DOHH2 (cell line): ENCODE measurements at regions not wholly inside any gene's neighbourhood (a gene's known extent, or its start where the extent isn't known, plus 50 kb on each side); places are given as distances from the start of the nearest gene placed in this dataset.

Experiments
- H3F3A ChIP-seq: fragments of 200-600 bp; sonication (generic), shearing (Covaris generic); 2 replicates; pipeline ENCODE4 v1.6.0; 2016; ENCODE audit warnings: antibody characterized with exemption, mild to moderate bottlenecking; ENCODE audit not compliant: control insufficient read depth, insufficient read depth
- H3K27ac ChIP-seq: fragments of 200-600 bp; sonication (generic); 2 replicates; pipeline ENCODE4 v1.5.1; 2014; ENCODE audit warnings: low read depth, mild to moderate bottlenecking, low read length, moderate library complexity
- H3K27me3 ChIP-seq: fragments of 200-600 bp; sonication (generic); 2 replicates; pipeline ENCODE4 v1.6.1; 2014; ENCODE audit warnings: mild to moderate bottlenecking, low read length, mixed read lengths; ENCODE audit not compliant: control insufficient read depth
- H3K36me3 ChIP-seq: fragments of 200-600 bp; sonication (generic); 2 replicates; pipeline ENCODE4 v1.6.1; 2014; ENCODE audit warnings: mild to moderate bottlenecking, low read length, moderate library complexity, mixed read lengths; ENCODE audit not compliant: control insufficient read depth
- H3K4me1 ChIP-seq: fragments of 200-600 bp; sonication (generic); 2 replicates; pipeline ENCODE4 v1.6.1; 2014; ENCODE audit warnings: mild to moderate bottlenecking, low read length, mixed read lengths; ENCODE audit not compliant: control insufficient read depth
- H3K4me2 ChIP-seq: fragments of 200-600 bp; sonication (generic); 2 replicates; pipeline ENCODE4 v1.6.0; 2014; ENCODE audit warnings: mild to moderate bottlenecking, low read length, moderate library complexity
- H3K4me3 ChIP-seq: fragments of 200-600 bp; sonication (generic); 2 replicates; pipeline ENCODE4 v1.5.1; 2014; ENCODE audit warnings: mild to moderate bottlenecking, low read length, mixed read lengths
- H3K79me2 ChIP-seq: fragments of 200-600 bp; sonication (generic); 2 replicates; pipeline ENCODE4 v1.6.1; 2014; ENCODE audit warnings: mild to moderate bottlenecking, low read length, mixed read lengths; ENCODE audit not compliant: control insufficient read depth
- H3K9me2 ChIP-seq: fragments of 200-600 bp; sonication (generic); replicated peaks from 2 replicates; pipeline ENCODE4 v1.6.1; 2014; ENCODE audit warnings: mild to moderate bottlenecking, low read length, mixed read lengths; ENCODE audit not compliant: control insufficient read depth
- H3K9me3 ChIP-seq: fragments of 200-600 bp; sonication (generic); 2 replicates; pipeline ENCODE4 v1.6.1; 2014; ENCODE audit warnings: antibody characterized with exemption, low read length, mixed read lengths; ENCODE audit not compliant: control insufficient read depth, insufficient read depth
- H4K20me1 ChIP-seq: fragments of 200-600 bp; sonication (generic); 2 replicates; pipeline ENCODE4 v1.6.0; 2014; ENCODE audit warnings: low read depth, mild to moderate bottlenecking, antibody characterized with exemption, low read length, moderate library complexity; ENCODE audit not compliant: control insufficient read depth, insufficient read depth
- CTCF ChIP-seq: fragments of 200-600 bp; sonication (generic); IDR thresholded peaks from one replicate; pipeline ENCODE4 v1.5.1; 2014; ENCODE audit warnings: antibody characterized with exemption, mild to moderate bottlenecking, low read depth, low read length; ENCODE audit not compliant: poor library complexity, severe bottlenecking
- EZH2phosphoT487 ChIP-seq: fragments of 200-600 bp; sonication (generic); IDR thresholded peaks from 2 replicates; pipeline ENCODE4 v1.6.1; 2017; ENCODE audit warnings: borderline replicate concordance, mild to moderate bottlenecking, antibody characterized with exemption, low read length, moderate library complexity, mixed read lengths

- TF ChIP-seq CTCF = no peak
- TF ChIP-seq EZH2phosphoT487 = no peak
- Histone ChIP-seq H3K9me3 (no peaks in the 10 kb centered on the region; the same call in 1 of the 2 replicates), H3K36me3 (no peaks in the 10 kb centered on the region), H3K27me3 (no peaks in the 10 kb centered on the region), H3K79me2 (no peaks in the 10 kb centered on the region), H4K20me1 (no peaks in the 10 kb centered on the region), H3K9me2 (no peaks in the 10 kb centered on the region), H3K4me3 (no peak overlapping the region), H3F3A (no peaks in the 10 kb centered on the region), H3K4me2 (no peak overlapping the region), H3K4me1 (no peaks in the 10 kb centered on the region), H3K27ac (no peak overlapping the region)
Measured at GRCh38 chr11:39268176-39268690, 2191.2 kb downstream of the LRRC4C start.

GRCh38 chr11:39255648-39256047 lies 2203.8 kb downstream of the LRRC4C start:
- H3K4me3 ChIP-seq = no peak overlapping the region
- H3K27me3 ChIP-seq = no peaks in the 10 kb centered on the region
- no peak overlapping the region for H3K27ac ChIP-seq
- H3K9me2 ChIP-seq = no peaks in the 10 kb centered on the region
- no peak for TF ChIP-seq EZH2phosphoT487
- no peaks in the 10 kb centered on the region for H3K4me1 ChIP-seq
- no peaks in the 10 kb centered on the region for H4K20me1 ChIP-seq
- H3F3A ChIP-seq = no peaks in the 10 kb centered on the region
- no peaks in the 10 kb centered on the region for H3K79me2 ChIP-seq
- no peaks in the 10 kb centered on the region for H3K9me3 ChIP-seq
- H3K4me2 ChIP-seq = no peak overlapping the region
- no peaks in the 10 kb centered on the region for H3K36me3 ChIP-seq

- TF ChIP-seq EZH2phosphoT487 (no peak), CTCF (no peak)
- Histone ChIP-seq H3K4me2 (no peak overlapping the region), H3F3A (no peaks in the 10 kb centered on the region), H3K9me3 (no peaks in the 10 kb centered on the region), H3K9me2 (no peaks in the 10 kb centered on the region), H3K4me1 (no peaks in the 10 kb centered on the region), H3K79me2 (no peaks in the 10 kb centered on the region), H3K27me3 (no peaks in the 10 kb centered on the region), H3K36me3 (no peaks in the 10 kb centered on the region), H4K20me1 (no peaks in the 10 kb centered on the region), H3K27ac (no peak overlapping the region), H3K4me3 (no peak overlapping the region)
Measured at GRCh38 chr11:39249566-39250365, 2209.7 kb downstream of the LRRC4C start.

GRCh38 chr11:39247570-39248137 lies 2211.8 kb downstream of the LRRC4C start:
- TF ChIP-seq CTCF (no peak), EZH2phosphoT487 (no peak)
- no peak overlapping the region for H3K27ac ChIP-seq

More at GRCh38 chr11:39247570-39248137, 2211.8 kb downstream of the LRRC4C start:
- H3K4me2 ChIP-seq = no peak overlapping the region
- H3K4me1 ChIP-seq = no peaks in the 10 kb centered on the region
- no peaks in the 10 kb centered on the region for H3K36me3 ChIP-seq
- H3K27me3 ChIP-seq = no peaks in the 10 kb centered on the region
- no peak overlapping the region for H3K4me3 ChIP-seq
- H3K9me3 ChIP-seq = no peaks in the 10 kb centered on the region
- H3K79me2 ChIP-seq = no peaks in the 10 kb centered on the region
- no peaks in the 10 kb centered on the region for H3K9me2 ChIP-seq
- no peaks in the 10 kb centered on the region for H4K20me1 ChIP-seq
- no peaks in the 10 kb centered on the region for H3F3A ChIP-seq
